Ovary (tissue), 7 donors: ENCODE measurements at regions not wholly inside any gene's neighbourhood (a gene's known extent, or its start where the extent isn't known, plus 50 kb on each side); places are given as distances from the start of the nearest gene placed in this dataset.

Experiments used
- DNase-seq, 5 donors: peaks; one replicate each; pipeline ENCODE4 v3.0.0-alpha.2; 2019 to 2020
- H3K27ac ChIP-seq, 2 donors: fragments of 200-600 bp; one replicate each; pipeline versions ENCODE4 v1.5.1 to v1.8.0; 2019 to 2022
- H3K27me3 ChIP-seq: fragments of 200-600 bp; one replicate; pipeline ENCODE4 v1.8.0; 2022
- H3K36me3 ChIP-seq: fragments of 200-600 bp; sonication (generic); one replicate; pipeline ENCODE4 v1.5.1; 2019
- H3K4me1 ChIP-seq: one replicate; pipeline ENCODE4 v1.8.1; 2013; ENCODE audit warnings: mild to moderate bottlenecking, moderate library complexity; ENCODE audit not compliant: insufficient read depth
- H3K4me3 ChIP-seq: fragments of 200-600 bp; sonication (generic); one replicate; pipeline ENCODE4 v1.5.1; 2017
- H3K9me3 ChIP-seq, 2 donors: fragments of 200-600 bp in 1 of 2; sonication (generic) in 1 of 2; one replicate each; pipeline versions ENCODE4 v1.5.1 to v1.8.1; 2013 to 2019; ENCODE audit warnings: mild to moderate bottlenecking in 1 of 2, moderate library complexity in 1 of 2
- CTCF ChIP-seq, 3 donors: fragments of 450-650 bp in 2 of 3; fragments of 200-600 bp in 1 of 3; IDR thresholded peaks; one replicate each; pipeline versions ENCODE4 v1.5.1 to v1.8.0; 2016 to 2022; ENCODE audit warnings: antibody characterized with exemption in 3 of 3, mild to moderate bottlenecking in 1 of 3
- EP300 ChIP-seq: sonication (generic); formaldehyde crosslinking; IDR thresholded peaks from one replicate; pipeline ENCODE4 v1.6.1; 2017; ENCODE audit warnings: antibody characterized with exemption
- POLR2A ChIP-seq: fragments of 450-650 bp; IDR thresholded peaks from one replicate; pipeline ENCODE4 v1.6.1; 2017; ENCODE audit warnings: antibody characterized with exemption, mild to moderate bottlenecking, moderate library complexity
- WGBS, 3 donors: extraction: QIAGEN DNeasy Blood & Tissue Kit in 1 of 3; methylation state at CpG; one replicate each; pipeline versions ENCODE4 v1.1.5 to v1.1.7; 2013 to 2017; 5-methylcytosine and 5-hydroxymethylcytosine counted together
- intact Hi-C, 4 donors: fragments of 100-400 bp; cut with DNase I; formaldehyde crosslinking; loops; one replicate each; pipeline versions ENCODE4 v1.11.0 to v1.15.1; 2022 to 2023
- donor health status: DM: no; HTN: no; CAD: no; lungs with moderate emphysema.
- donor health status: DM: no; HTN: no; CAD: no.
- donor health status: Bipolar disorder and iron deficiency.
- donor health status: DM: no; HTN: no; CAD: no.
- donor health status: DM: yes; HTN: yes; CAD: no.

GRCh38 chr9:11233696-11234095 lies 620.9 kb upstream of the PTPRD start:
- Histone ChIP-seq H3K27ac (no peak overlapping the region), H3K27me3 (no peaks in the 10 kb centered on the region), H3K36me3 (no peaks in the 10 kb centered on the region), H3K9me3 (no peaks in the 10 kb centered on the region), H3K4me1 (no peaks in the 10 kb centered on the region), H3K4me3 (no peak overlapping the region)
- DNase-seq, result no peak
- 91 to 100% (median 95%) methylated on average over 1 of the region's 1 CpG for WGBS, 3 donors
- intact Hi-C loops, result no loop called here
- TF ChIP-seq CTCF (IDR thresholded peaks at IDR 0.05) (no peak), POLR2A (no peak)

DNA sequence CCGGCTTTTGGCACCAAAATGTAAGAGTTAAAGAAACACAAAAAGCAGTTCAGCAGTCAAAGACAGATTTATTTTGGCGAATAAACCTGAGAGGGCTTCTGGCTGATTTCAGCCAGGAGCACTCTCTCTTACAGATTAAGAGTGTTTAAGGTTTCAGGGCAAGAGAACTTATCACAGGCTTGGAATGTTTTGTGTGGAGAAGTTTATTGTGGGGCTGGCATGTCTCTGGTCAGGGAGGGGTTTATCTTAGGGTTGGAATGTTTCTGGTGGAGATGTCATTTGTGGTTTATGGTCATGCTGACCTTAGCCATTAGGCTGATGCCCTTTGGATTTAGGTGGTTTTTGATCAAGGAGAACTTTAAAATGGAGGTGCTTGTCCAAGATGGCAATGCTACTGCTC lies 622.3 kb upstream of the PTPRD start:
- intact Hi-C loops, result no loop called here
- no peak for DNase-seq
- no peaks in the 10 kb centered on the region for H3K9me3 ChIP-seq
- no peaks in the 10 kb centered on the region for H3K4me1 ChIP-seq
- H3K27me3 ChIP-seq, result no peaks in the 10 kb centered on the region
- WGBS, 3 donors, result 68 to 76% (median 75%) methylated on average over 2 of the region's 2 CpGs
- no peak for TF ChIP-seq CTCF (IDR thresholded peaks at IDR 0.05)
- no peak for TF ChIP-seq POLR2A
- TF ChIP-seq EP300, result no peak
- H3K4me3 ChIP-seq, result no peak overlapping the region
- H3K27ac ChIP-seq, result no peak overlapping the region
- no peaks in the 10 kb centered on the region for H3K36me3 ChIP-seq

GRCh38 chr9:11241779-11242178 lies 629.0 kb upstream of the PTPRD start:
- 0 to 57% (median 33%) methylated on average over 1 of the region's 1 CpG for WGBS, 3 donors
- intact Hi-C loops, result no loop called here
- Histone ChIP-seq H3K36me3 (no peaks in the 10 kb centered on the region), H3K27ac (no peak overlapping the region), H3K27me3 (no peaks in the 10 kb centered on the region), H3K4me3 (no peak overlapping the region), H3K9me3 (no peaks in the 10 kb centered on the region), H3K4me1 (no peaks in the 10 kb centered on the region)
- TF ChIP-seq POLR2A (no peak), EP300 (no peak), CTCF (IDR thresholded peaks at IDR 0.05) (no peak)
- DNase-seq, result no peak

- H3K4me1 ChIP-seq, result no peaks in the 10 kb centered on the region
- DNase-seq, result no peak
- 0 to 8% (median 4%) methylated on average over 1 of the region's 1 CpG for WGBS, 3 donors
- TF ChIP-seq CTCF (IDR thresholded peaks at IDR 0.05), result no peak
- TF ChIP-seq EP300, result no peak
- no peak for TF ChIP-seq POLR2A
- no peaks in the 10 kb centered on the region for H3K9me3 ChIP-seq
- H3K36me3 ChIP-seq, result no peaks in the 10 kb centered on the region
- H3K27me3 ChIP-seq, result no peaks in the 10 kb centered on the region
- intact Hi-C loops, result no loop called here
- H3K27ac ChIP-seq, result no peak overlapping the region
- no peak overlapping the region for H3K4me3 ChIP-seq
These were observed 645.2 kb upstream of the PTPRD start for GRCh38 chr9:11257992-11258391.

GRCh38 chr9:11269036-11269435 lies 656.2 kb upstream of the PTPRD start:
- intact Hi-C loops, result no loop called here
- H3K27me3 ChIP-seq, result no peaks in the 10 kb centered on the region
- H3K4me3 ChIP-seq, result no peak overlapping the region
- TF ChIP-seq EP300 (no peak), CTCF (IDR thresholded peaks at IDR 0.05) (no peak), POLR2A (no peak)
- H3K9me3 ChIP-seq, result peaks cover 0 to 3% of the 10 kb centered on the region in 2 donors
- no peak for DNase-seq
- no peaks in the 10 kb centered on the region for H3K4me1 ChIP-seq
- no peak overlapping the region for H3K27ac ChIP-seq
- 49 to 53% (median 53%) methylated on average over 3 of the region's 3 CpGs for WGBS, 3 donors
- H3K36me3 ChIP-seq, result no peaks in the 10 kb centered on the region
